Pancreas (tissue), 10 donors: ENCODE measurements at regions not wholly inside any gene's neighbourhood (a gene's known extent, or its start where the extent isn't known, plus 50 kb on each side); places are given as distances from the start of the nearest gene placed in this dataset.
"Not testable (repeated sequence)": the region's sequence is repeated elsewhere in the genome, so short reads cannot be mapped to it uniquely, and the experiment has no call there.

Experiments
- ATAC-seq, 4 donors: fragments of 200-7000 bp; cut with Tn5 transposase; one replicate each; pipeline versions ENCODE4 v1.8.0 to v1.9.1; 2020; ENCODE audit warnings: mild to moderate bottlenecking in 4 of 4, moderate library complexity in 4 of 4
- DNase-seq, 6 donors: peaks; one replicate each; pipeline ENCODE4 v3.0.0-alpha.2; 2020
- FAIRE-seq: peaks from 2 replicates; lab custom pipeline; 2012; peaks lifted over from hg19 to GRCh38; lab: Jason Lieb, UNC
- H3K27ac ChIP-seq, 4 donors: fragments of 200-600 bp; sonication (generic); 1 replicate in 3 of 4; 2 replicates in 1 of 4; pipeline versions ENCODE4 v1.5.0 to v1.8.0; 2020
- H3K27me3 ChIP-seq, 4 donors: fragments of 200-600 bp; one replicate each; pipeline ENCODE4 v1.8.0; 2021
- H3K36me3 ChIP-seq, 3 donors: fragments of 200-600 bp; sonication (generic) in 1 of 3; one replicate each; pipeline versions ENCODE4 v1.5.0 to v1.8.0; 2020 to 2021
- H3K4me1 ChIP-seq, 3 donors: fragments of 200-600 bp; one replicate each; pipeline ENCODE4 v1.8.0; 2021
- H3K4me3 ChIP-seq, 4 donors: fragments of 200-600 bp; sonication (generic) in 2 of 4; one replicate each; pipeline versions ENCODE4 v1.5.0 to v1.8.0; 2020 to 2021
- H3K9me3 ChIP-seq, 4 donors: fragments of 200-600 bp; one replicate each; pipeline ENCODE4 v1.8.0; 2021
- WGBS, 2 donors: extraction: QIAGEN DNeasy Blood & Tissue Kit; methylation state at CpG; one replicate each; pipeline ENCODE4 v1.1.7; 2013; 5-methylcytosine and 5-hydroxymethylcytosine counted together
- intact Hi-C, 3 donors: fragments of 100-400 bp; cut with DNase I; formaldehyde crosslinking; loops; one replicate each; pipeline versions ENCODE4 v1.11.1 to v1.14.2; 2022
- TF ChIP-seq, protein P1 (sequence below), 4 donors: fragments of 200-600 bp; sonication (generic) in 3 of 4; IDR thresholded peaks; one replicate each; pipeline versions ENCODE4 v1.5.0 to v1.8.0; 2021; ENCODE audit warnings: antibody characterized with exemption in 4 of 4
- donor health status: healthy with polysubstance abuse.
- donor health status: DM: no; HTN: no; CAD: no; lungs with moderate emphysema.
- donor health status: DM: no; HTN: no; CAD: no.
- donor health status: control.
- donor health status: control.
- donor health status: Bipolar disorder and iron deficiency.
- donor health status: DM: yes; HTN: yes; CAD: no.
- donor health status: DM: no; HTN: no; CAD: no.
- donor health status: DM: no; HTN: no; CAD: no.
- donor health status: DM: yes; HTN: yes; CAD: no.

DNA sequence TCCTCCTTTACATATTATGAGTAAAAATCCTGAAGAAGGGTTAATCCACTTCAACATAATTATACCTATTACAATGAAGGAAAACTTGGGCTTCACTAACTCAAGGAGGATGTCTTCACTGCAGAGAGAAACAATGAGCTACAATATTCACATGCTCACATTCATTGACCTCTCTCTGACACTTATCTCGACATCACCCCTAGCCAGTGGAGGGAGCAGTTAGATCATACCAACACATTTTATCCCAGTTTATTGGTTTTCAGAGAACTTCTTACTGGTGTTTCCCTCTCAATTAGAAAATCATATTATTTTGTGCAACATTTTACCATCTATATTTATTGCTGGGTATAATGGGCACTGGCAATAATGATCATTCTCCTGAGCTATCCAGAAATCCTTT is 646.5 kb downstream of the TENT5A start:
- no peaks in the 10 kb centered on the region for H3K9me3 ChIP-seq
- no peaks in the 10 kb centered on the region for H3K36me3 ChIP-seq
- no peaks in the 10 kb centered on the region for H3K4me1 ChIP-seq
- intact Hi-C loops, result no loop called here
- TF ChIP-seq, protein P1, sequence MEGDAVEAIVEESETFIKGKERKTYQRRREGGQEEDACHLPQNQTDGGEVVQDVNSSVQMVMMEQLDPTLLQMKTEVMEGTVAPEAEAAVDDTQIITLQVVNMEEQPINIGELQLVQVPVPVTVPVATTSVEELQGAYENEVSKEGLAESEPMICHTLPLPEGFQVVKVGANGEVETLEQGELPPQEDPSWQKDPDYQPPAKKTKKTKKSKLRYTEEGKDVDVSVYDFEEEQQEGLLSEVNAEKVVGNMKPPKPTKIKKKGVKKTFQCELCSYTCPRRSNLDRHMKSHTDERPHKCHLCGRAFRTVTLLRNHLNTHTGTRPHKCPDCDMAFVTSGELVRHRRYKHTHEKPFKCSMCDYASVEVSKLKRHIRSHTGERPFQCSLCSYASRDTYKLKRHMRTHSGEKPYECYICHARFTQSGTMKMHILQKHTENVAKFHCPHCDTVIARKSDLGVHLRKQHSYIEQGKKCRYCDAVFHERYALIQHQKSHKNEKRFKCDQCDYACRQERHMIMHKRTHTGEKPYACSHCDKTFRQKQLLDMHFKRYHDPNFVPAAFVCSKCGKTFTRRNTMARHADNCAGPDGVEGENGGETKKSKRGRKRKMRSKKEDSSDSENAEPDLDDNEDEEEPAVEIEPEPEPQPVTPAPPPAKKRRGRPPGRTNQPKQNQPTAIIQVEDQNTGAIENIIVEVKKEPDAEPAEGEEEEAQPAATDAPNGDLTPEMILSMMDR (IDR thresholded peaks at IDR 0.05), result no peak
- no peak for ATAC-seq
- H3K27ac ChIP-seq, result no peak overlapping the region
- H3K4me3 ChIP-seq, result no peak overlapping the region
- no peaks in the 10 kb centered on the region for H3K27me3 ChIP-seq
- 38 to 42% methylated on average over 1 of the region's 1 CpG for WGBS, 2 donors
- no peak for FAIRE-seq
- no peak for DNase-seq

DNA sequence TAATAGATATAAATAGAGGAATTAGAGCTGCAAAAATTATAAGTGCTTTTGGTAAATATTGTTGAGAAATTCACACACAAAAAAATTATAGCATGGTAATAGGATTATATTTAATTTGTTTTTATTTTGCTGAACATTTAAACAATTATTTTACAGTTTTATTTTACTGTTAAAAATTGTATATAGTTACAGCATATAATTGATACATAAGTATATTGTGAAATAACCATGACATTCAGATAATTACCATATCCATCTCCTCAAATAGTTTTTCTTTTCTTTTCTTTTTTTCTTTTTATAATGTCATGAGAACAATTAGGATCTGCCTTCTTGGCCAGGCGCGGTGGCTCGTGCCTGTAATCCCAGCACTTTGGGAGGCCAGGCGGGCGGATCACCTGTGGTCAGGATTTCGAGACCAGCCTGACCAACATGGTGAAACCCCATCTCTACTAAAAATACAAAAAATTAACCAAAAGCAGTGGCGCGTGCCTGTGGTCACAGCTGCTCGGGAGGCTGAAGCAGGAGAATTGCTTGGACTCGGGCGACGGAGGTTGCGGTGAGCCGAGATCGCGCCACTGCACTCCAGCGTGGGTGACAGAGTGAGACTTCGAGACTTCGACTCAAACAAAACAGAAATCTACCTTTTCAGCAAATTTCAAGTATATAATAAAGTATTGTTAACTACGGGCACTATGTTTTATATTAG is 654.2 kb downstream of the TENT5A start:
- FAIRE-seq, result no peak
- WGBS, 2 donors, result 80 to 85% methylated on average over 20 of the region's 20 CpGs

DNA sequence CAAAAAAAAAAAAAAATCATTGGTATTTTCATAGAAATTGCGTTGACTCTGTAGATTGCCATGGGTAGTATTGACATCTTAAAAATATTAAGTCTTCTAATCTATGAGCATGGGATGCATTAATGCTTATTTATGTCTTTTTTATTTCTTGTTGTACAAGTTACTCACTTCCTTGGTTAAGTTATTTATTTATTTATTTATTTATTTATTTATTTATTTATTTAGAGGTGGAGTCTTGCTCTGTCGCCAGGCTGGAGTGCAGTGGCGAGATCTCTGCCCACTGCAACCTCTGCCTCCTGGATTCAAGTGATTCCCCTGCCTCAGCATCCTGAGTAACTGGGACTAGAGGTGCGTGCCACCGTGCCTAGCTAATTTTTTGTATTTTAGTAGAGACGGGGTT is 656.0 kb downstream of the TENT5A start:
- H3K4me1 ChIP-seq, H3K27ac ChIP-seq, H3K9me3 ChIP-seq, H3K36me3 ChIP-seq, DNase-seq, H3K4me3 ChIP-seq, H3K27me3 ChIP-seq, ATAC-seq, intact Hi-C loops, FAIRE-seq: not testable (repeated sequence)
- WGBS, 2 donors, result 51 to 62% methylated on average over 6 of the region's 6 CpGs

More for the DNA sequence above, 654.2 kb downstream of the TENT5A start:
- H3K4me3 ChIP-seq, result no peak overlapping the region
- H3K27me3 ChIP-seq, result no peaks in the 10 kb centered on the region
- H3K27ac ChIP-seq, result no peak overlapping the region
- intact Hi-C loops, result no loop called here
- ATAC-seq, result no peak
- DNase-seq, result no peak
- H3K4me1 ChIP-seq, result no peaks in the 10 kb centered on the region
- TF ChIP-seq, protein P1 (IDR thresholded peaks at IDR 0.05), result no peak
- H3K9me3 ChIP-seq, result no peaks in the 10 kb centered on the region
- H3K36me3 ChIP-seq, result no peaks in the 10 kb centered on the region

DNA sequence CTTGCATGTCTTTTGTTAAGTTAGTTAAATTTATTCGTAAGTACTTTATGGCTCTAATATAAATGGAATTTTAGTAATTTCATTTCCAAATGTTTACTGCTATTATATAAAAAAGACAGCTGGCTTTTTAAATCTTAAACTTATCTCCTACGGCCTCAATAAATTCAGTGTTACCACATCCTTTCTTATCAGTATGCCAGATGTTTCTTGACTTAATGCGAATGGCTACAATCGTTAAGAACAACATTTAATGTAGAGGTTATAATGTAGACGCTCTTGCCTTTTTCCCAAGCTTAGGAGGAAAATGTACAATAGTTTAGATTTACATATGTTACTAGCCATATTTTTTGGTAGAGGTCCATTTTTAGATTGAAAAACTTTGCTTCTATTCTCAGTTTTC is 659.4 kb downstream of the TENT5A start:
- H3K36me3 ChIP-seq, result no peaks in the 10 kb centered on the region
- no peak for DNase-seq
- H3K27me3 ChIP-seq, result no peaks in the 10 kb centered on the region
- H3K27ac ChIP-seq, result no peak overlapping the region
- no peak for ATAC-seq
- no peak overlapping the region for H3K4me3 ChIP-seq
- TF ChIP-seq, protein P1 (IDR thresholded peaks at IDR 0.05), result no peak
- intact Hi-C loops, result no loop called here
- 50 to 52% methylated on average over 5 of the region's 5 CpGs for WGBS, 2 donors
- no peaks in the 10 kb centered on the region for H3K9me3 ChIP-seq
- no peaks in the 10 kb centered on the region for H3K4me1 ChIP-seq
- no peak for FAIRE-seq

DNA sequence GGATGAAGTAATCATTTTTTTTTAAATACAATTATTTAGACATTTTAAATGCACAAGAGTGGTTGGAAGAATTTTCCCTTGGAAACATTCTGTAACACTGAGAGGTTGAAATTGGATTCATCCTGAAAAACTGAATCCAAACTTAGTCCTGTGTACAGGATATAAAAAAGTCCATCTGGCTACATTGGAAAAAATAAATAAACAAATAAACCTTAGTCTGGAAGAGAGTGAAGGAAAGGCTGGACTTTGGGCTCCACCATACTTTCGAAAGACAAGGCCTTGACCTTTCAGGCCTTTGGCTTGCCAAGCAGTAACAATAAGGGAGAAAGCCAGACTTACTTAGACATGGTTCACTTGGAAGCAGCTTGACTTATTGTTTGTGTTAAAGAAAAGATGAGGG is 664.3 kb downstream of the TENT5A start:
- Histone ChIP-seq H3K9me3 (no peaks in the 10 kb centered on the region), H3K4me1 (no peaks in the 10 kb centered on the region), H3K4me3 (no peak overlapping the region), H3K36me3 (no peaks in the 10 kb centered on the region), H3K27ac (no peak overlapping the region), H3K27me3 (no peaks in the 10 kb centered on the region)
- 38 to 42% methylated on average over 1 of the region's 1 CpG for WGBS, 2 donors
- ATAC-seq (no peak), FAIRE-seq (no peak), DNase-seq (no peak)
- TF ChIP-seq, protein P1 (IDR thresholded peaks at IDR 0.05), result no peak
- intact Hi-C loops, result no loop called here
